NOMO-1 treated with DMSO at 0.1 percent for 48 hours (cell line): ENCODE measurements at regions not wholly inside any gene's neighbourhood (a gene's known extent, or its start where the extent isn't known, plus 50 kb on each side); places are given as distances from the start of the nearest gene placed in this dataset.
"Not testable (repeated sequence)": the region's sequence is repeated elsewhere in the genome, so short reads cannot be mapped to it uniquely, and the experiment has no call there.

Experiments
- DNase-seq: peaks from one replicate; lab custom pipeline; 2025; ENCODE audit not compliant: unreplicated experiment; lab: John Stamatoyannopoulos, UW

- DNase-seq, result no peak
Observed at GRCh38 chr7:47093320-47094234, 488.3 kb downstream of the TNS3 start.

GRCh38 chr7:47092336-47092735 lies 489.6 kb downstream of the TNS3 start:
- no peak for DNase-seq

- DNase-seq, result no peak
Observed at GRCh38 chr7:47091141-47091540, 490.8 kb downstream of the TNS3 start.

- no peak for DNase-seq
Observed at GRCh38 chr7:47089461-47089860, 492.4 kb downstream of the TNS3 start.

GRCh38 chr7:47089068-47089417 lies 492.9 kb downstream of the TNS3 start:
- no peak for DNase-seq

DNA sequence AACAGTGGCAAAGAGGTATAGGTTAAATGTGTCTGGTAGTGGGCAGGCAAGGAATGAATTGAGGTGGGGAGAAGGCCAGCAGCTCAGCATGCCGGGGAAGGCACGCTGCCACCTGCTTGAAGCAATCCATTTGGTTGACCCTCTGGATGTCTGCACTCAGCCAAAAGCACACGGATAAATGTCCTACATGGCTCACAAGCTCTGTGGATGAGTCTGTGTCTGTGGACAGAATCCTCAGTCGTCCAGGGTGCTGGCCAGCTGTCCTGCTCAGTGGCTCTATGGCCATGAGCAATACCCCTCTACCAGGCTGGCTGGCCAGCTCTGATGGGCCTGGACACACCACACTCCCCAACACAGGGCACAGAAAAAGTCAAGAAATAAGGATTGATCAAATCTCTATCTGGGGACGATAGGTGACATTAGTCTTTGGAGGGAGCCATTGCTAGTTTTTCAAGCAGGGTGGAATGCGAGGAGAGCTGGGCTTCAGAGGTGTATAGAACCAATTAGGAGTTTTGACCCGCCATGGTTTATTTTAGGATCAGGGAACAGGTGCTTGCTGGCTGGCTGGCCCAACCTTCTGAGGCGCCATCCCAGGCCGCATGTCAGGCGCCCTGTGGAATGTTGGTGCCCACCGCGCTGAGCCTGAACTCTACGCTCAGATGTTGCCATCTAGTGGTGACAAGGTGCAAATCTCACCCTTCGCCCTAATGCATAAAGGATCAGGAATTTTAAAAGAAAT lies 493.4 kb downstream of the TNS3 start:
- peak; percentile 11 for DNase-seq

GRCh38 chr7:47087866-47088265 lies 494.0 kb downstream of the TNS3 start:
- no peak for DNase-seq

DNA sequence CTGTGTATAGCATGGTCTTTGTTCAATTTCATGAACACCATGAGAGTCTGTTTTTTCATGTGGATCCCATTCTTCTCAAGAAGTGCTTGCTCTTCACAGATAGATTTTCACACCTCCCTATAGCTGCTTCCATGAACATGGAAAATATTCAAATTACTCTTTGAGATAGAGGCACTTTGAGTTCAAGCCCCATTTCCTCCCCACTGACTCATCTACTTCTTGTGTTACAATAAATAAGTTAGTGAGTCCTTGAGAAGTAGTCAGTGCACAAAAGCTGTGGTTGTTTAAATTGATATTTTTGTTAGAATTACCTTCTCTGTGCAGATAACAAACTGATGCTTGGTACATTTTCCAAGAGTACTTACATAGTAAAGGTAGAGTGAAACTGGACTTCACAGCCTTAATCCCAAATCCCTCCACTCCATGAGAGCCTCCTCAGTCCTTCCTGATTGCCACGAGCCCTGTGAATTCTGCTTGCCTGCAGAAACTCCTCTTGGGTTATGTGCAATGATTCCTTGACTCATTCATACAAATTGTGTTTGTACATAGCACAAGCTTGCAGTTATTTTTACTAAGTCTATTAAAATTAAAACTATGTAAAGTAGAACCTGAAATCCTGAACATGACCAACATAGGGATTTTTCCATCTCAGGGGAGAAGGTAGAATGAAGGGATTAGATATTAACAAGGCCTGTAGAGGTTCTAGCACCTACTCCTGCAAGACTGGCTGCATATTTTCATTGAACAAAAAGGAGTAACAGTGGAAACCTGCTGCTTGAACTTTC lies 496.2 kb downstream of the TNS3 start:
- no peak for DNase-seq

GRCh38 chr7:47083476-47084250 lies 498.2 kb downstream of the TNS3 start:
- DNase-seq, result no peak

DNA sequence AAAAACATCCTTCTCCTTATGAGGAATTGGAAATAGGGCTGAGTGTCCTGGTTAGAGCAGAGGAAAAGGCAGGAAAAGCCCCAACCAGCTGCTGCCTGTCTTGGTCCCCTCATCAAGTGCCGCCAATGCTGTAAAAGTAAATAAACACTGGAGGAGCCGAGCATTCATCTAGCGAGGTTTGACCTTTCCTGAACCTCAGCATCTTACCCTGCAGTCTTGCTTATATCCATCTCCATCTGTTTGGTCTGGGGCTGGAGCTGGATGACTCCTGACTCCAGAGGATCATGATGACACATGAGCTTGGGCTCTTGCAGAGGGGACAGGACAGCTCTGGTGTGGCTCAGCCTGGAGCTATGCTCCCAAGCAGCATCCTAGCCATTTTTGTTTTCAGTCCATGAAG lies 501.1 kb downstream of the TNS3 start:
- no peak for DNase-seq

DNA sequence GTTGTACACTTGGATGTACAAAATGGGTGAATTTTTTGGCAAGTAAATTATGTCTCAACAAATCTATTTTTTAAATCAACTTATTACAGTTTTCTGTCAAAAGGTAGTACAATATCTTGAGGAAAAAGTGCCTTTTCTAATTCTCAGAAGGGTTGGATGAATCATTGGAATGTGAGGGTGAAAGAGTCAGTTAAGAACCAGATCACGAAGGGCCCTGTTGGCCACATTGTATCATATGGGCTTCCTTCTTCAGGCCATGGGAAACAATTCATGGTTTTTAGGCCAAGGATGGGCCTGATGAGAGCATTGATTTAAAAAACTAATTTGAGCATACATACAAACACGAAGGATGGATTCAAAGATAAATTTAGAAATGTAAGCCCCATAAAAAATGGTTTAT lies 503.7 kb downstream of the TNS3 start:
- DNase-seq, result no peak

- DNase-seq, result no peak
Observed at GRCh38 chr7:47074702-47075153, 507.2 kb downstream of the TNS3 start.

GRCh38 chr7:47073284-47073683 lies 508.6 kb downstream of the TNS3 start:
- DNase-seq, result no peak

DNA sequence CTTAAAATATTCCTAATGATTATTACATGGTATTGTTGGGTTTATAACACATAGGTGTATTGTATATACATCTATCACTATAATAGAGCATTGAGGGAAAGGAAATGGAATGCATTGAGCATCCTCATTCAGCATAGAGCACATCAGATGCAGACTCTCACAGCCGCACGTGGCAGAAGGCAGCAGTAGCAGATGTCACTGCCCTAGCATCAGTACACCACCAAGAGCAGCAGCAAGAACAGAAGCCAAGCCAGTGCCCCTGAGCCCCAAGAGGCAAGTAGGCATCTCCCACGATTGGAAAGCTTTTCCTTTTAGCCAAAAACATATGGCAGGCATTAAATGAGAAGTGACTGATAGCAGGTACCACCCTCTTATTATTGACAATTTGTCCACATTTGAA lies 510.0 kb downstream of the TNS3 start:
- DNase-seq, result no peak

GRCh38 chr7:47069385-47070076 lies 512.4 kb downstream of the TNS3 start:
- DNase-seq, result no peak

GRCh38 chr7:47066976-47067614 lies 514.8 kb downstream of the TNS3 start:
- no peak for DNase-seq

- DNase-seq, result no peak
Observed at GRCh38 chr7:47056731-47057130, 525.2 kb downstream of the TNS3 start.

- DNase-seq, result not testable (repeated sequence)
Observed at GRCh38 chr7:47052541-47053208, 529.2 kb downstream of the TNS3 start.

DNA sequence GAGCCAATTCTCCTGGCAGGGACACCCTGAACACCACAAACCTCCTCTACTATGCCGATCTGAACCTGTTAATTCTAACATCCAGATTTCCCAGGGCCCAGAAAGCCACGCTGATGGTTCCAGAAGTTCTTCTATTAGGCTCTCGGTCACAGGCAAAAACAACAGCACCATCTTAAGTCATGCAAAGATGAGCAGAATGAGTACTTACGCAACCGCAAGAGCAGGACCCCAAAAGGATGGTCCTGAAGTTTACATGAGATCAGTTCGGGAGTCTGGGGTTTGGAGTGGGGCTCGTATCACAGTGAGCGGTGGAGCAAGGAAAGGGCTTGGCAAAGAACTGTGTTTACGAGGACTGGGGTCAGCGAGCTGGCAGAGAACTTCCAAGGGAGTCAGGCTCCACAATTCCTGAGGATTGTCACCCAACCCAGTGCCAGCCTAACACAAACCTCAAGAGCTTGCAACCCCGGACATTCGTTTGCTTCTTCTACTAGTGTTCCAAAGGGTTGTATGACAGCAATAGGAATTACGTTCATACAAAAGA lies 532.6 kb downstream of the TNS3 start:
- DNase-seq, result no peak
